ENCODE measurements at regions not wholly inside any gene's neighbourhood (a gene's known extent, or its start where the extent isn't known, plus 50 kb on each side); places are given as distances from the start of the nearest gene placed in this dataset.

DNA sequence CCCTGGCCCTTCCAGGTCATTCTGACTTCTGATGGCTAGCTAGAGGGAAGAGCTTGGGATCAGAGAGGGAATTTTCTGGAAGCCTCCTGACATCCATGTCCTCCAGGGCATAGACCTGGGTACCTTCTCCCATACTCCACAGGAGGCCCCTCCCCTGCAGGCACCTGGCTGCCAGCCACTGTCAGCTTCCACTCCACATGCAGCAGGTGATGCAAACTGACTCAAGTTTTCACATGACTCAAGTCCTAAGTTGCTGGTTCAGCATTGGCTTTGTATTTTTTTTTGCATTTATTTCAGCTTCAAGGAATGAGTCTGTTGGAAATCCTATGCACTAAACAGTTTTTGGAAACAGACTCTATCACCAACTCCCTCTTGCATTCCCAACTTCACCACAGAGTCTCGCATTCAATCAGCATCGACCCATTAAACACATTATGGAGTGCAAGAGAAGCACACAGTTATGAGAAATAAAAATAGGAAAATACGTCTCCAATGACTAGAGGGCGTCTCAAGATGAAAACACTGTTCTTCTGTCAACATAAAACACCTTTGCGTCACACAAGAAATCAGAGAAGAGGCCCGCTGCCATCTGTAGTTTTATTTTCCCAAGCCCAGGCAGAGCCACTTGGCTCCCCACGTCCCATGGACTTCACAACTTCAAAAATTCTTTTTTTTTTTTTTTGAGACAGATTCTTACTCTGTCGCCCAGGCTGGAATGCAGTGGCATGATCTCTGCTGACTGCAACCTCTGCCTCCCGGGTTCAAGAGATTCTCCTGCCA is 362.6 kb upstream of the MGMT start:
- DNase-seq = no peak

GRCh38 chr10:129105266-129105665 is 361.8 kb upstream of the MGMT start:
- DNase-seq = no peak

GRCh38 chr10:129106314-129106713 is 360.7 kb upstream of the MGMT start:
- no peak for DNase-seq

DNA sequence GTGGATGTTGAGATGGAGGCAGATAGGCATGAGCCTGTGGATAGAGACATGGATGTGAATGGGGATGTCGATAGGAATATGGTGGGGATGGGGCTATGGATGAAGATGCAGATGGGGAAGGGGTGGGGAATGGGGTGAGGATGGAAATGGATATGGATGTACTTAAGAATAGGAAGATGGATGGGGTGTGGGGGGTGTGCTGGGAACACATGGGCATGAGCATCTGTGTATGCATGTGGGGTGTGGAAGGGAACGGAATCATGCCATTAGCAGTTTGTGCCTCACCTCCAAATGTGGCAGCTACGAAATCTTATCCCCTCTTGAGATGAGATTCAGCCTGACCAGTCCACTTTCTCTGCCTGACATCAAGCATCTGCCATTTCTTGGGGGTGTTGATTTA is 359.5 kb upstream of the MGMT start:
- DNase-seq = no peak

DNA sequence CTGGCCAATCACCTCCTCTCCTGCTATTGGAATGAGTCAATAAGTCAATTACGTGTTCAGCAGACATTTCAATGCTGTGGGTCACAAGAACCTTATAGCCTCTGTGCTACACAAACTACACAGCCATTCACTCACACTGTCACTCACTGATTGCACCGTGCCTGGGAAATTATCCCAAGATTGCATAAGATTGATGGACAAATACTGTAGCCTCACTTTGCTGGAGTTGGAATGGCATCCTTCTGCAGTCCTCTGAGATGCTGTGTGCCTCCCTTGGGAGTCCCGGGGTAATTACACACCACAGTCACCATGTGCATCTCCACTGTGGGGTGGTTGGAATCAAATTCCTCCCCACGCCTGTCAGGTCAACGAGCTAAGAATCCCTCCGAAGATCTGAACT is 358.7 kb upstream of the MGMT start:
- no peak for DNase-seq

DNA sequence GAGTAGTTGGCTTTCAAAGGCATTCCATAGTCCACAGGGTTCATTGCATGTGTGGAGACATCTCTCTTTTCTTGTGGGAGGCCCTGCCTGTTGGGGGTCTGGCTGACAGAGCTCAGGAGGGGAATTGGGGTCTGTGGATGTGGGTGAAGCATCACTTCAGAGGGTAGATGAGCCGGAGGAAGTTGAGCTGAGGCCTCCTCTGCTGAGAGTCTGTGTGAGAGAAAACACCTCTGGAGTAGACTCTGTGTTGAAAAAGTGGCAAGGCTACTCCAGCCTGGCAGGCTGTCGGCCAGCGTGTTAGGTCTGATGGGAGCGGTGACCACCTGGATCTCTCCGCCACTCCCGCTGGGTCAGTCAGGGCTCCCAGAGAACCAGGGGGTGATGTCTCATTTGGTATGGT is 358.0 kb upstream of the MGMT start:
- no peak for DNase-seq

DNA sequence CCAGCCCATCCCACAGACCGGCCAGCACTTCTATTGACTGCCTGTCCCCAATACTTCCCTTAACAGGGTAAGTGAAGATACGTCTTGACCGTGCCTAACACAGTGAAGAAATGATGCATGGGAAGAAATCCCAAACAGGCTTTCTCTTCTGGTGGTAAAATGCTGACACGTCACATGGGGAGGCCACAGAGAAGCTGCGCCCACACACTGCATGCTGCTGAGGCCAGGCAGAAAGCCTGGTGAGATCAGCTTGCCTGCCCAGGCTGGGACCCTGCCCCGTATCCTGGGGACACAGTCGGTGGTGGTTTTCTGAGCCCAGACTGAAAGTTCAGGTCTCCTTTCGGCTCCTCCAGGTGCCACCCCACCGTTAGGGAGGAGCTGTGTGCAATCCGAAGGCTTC is 356.3 kb upstream of the MGMT start:
- DNase-seq = no peak

DNA sequence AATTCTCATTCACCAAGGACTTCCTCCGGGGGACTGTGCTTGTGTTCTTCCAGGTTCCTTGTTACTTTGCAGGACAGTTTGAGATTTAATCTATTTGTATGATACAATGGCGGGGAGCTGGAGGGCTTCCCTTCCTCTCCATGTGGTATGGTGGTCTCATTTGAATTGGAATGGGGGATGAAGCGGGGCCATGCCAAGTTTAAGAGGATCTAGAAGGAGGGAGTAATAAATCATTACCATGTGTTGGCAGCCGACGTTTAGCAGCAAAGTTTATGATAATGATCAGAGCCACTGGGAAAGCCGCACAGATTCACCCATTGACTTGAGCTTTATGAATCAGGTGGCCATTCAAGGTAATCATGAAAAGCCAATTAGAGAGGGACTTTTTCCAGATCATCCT is 355.1 kb upstream of the MGMT start:
- DNase-seq = no peak

- DNase-seq = no peak
Measured at GRCh38 chr10:129114588-129114987, 352.5 kb upstream of the MGMT start.

- DNase-seq = no peak
Measured at GRCh38 chr10:129116371-129116770, 350.7 kb upstream of the MGMT start.

GRCh38 chr10:129120441-129120840 is 346.6 kb upstream of the MGMT start:
- DNase-seq = no peak

- no peak for DNase-seq
Measured at GRCh38 chr10:129122846-129123245, 344.2 kb upstream of the MGMT start.

- DNase-seq = no peak
Measured at GRCh38 chr10:129123428-129123827, 343.6 kb upstream of the MGMT start.

GRCh38 chr10:129126982-129127381 is 340.1 kb upstream of the MGMT start:
- no peak for DNase-seq

DNA sequence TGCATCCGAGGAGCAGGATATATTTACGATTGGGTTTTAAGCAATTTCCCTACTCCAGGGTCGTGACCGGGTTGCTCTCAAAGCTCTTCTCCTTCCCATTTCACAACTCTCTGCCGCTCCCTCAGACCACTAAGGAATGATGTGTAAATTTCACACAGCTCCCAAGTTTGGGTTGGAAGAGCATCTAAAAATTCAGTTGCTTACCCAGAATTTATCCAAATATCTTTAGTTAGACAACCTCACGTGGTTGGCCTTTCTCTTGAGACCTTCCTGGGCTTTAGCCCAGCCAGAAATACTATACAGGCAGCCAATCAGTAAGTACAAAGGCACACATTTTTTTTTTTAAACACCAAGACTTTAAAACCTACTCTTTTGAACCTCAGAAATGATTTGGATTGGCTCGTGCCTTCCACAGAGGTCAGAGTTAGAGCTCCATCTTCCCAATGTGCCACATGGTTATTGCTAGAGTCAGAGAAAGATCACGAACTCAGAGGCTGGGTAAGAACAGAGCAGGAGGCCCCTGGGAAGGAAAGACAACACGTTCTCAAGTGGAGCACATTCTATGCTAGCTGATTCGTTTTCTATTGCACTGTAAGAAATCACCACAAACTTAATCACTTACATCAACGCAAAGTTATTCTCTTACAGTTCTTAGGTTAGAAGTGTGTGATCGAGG is 335.4 kb upstream of the MGMT start:
- DNase-seq = no peak

DNA sequence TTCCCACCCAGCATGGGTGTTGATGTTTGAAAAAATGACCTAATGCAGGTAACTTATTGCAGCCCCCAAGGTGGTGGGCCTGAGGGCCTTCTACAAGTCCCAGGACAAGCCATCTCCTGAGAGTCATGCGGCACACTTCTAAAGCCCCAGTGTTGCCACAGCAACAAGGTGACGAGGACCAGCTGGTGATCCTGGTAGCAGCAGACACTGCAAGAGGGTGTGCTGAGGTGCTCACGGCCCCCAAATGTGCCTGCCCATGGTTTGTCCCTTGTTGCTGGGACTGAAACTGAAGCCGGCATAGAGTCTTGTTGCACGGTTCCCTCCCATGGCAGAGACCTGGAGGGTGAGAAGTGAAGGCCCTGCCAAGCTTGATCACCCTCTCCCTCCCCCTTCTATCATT is 333.2 kb upstream of the MGMT start:
- no peak for DNase-seq

DNA sequence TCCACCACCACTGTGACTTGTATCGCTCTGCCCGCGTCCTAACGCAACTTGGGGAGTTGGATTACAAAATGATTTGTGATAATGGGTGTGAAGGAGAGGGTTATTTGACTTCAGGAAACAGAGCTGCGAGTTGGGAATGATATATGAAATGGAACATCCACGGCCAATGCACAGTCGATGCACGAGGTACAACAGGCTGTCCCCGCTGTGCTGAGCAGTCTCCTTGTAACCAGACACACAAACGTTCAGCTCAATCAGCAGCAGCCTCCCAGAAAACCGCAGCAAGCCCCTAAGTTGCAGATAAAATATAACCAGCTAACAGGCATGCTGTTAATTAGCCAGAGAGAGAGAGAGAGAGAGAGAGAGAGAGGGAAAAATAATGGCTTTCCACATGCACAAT is 332.7 kb upstream of the MGMT start:
- DNase-seq = no peak

DNA sequence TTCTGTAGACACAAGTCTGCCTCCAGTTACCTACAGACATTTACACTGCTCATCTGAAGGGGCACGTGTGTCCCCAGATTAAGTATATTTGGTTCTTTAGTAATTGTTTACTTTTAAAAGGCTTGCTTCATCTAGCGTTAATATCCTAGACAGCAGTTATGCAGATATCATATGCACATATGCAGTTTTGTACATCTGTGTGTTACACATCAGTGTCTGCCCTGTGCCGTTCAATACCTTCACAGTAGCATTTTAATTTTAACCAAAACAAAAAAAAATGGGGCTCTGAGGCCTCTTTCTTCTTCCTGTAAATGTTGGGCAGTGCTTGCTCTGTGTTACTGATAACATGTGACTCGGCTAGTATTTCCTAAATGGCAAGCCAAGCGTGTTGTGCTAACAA is 331.4 kb upstream of the MGMT start:
- DNase-seq = no peak

GRCh38 chr10:129136074-129136473 is 331.0 kb upstream of the MGMT start:
- DNase-seq = no peak

- no peak for DNase-seq
Measured at GRCh38 chr10:129136951-129137350, 330.1 kb upstream of the MGMT start.

DNA sequence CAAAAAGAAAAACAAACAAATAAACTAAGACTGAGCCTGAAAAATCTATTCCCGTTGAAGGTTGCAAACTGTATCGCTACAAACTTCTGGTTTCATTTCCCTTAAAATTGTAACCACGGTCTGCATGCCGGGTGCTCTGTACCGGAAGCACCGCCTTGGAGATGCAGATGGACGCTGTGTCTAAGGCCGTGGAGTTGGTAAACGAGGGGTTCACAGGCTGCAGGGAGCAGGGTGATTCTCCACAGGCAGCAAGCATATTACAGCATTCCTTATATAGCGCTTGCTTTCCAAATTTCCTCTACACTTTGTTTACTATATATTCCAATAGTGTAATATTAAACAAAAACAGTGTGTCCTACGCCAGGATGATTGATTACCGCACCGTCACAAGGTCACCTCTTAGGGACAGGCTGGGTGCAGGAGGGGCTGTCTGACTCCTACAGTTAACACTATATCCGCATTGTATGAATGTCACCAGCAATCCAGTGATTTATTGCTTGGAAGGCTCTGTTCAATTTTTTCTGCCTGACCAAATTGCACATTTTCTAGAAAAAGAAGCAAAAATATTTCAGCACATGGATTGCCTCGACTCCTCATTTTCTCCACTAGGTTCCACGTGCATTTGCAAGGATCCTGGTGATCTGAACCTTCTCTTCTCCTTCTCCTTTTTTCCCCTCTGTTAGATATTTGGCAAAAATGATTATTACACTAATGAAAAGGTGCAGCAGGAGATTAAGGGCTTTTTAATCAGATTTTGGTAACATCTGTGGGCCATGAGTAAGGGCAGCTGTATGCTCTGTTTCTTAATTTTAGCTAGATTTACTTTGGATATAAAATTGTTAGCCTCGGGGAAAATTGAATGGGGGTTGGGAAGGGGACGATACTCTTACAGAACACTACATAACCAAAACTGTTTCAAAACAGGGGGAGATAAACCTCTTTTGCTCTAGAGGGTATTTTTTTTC is 325.8 kb upstream of the MGMT start:
- no peak for DNase-seq

DNA sequence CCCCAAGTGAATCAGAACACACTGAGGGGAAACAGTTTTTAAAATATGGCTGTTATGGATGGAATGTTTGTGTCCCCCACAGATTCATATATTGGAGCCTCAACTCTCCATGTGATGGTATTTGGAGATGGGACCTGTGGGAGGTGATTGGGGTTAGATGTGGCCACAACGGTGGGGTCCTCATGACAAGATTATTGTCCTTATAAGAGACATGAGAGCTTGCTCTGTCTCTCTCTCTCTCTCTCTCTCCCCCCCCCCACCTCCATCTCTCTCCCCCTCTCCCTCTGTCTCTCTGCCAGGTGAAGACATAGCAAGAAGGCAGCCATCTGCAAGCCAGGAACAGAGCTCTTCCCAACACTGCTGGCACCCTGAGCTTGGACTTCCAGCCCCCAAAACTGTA is 315.8 kb upstream of the MGMT start:
- no peak for DNase-seq

- no peak for DNase-seq
Measured at GRCh38 chr10:129156406-129156805, 310.6 kb upstream of the MGMT start.

DNA sequence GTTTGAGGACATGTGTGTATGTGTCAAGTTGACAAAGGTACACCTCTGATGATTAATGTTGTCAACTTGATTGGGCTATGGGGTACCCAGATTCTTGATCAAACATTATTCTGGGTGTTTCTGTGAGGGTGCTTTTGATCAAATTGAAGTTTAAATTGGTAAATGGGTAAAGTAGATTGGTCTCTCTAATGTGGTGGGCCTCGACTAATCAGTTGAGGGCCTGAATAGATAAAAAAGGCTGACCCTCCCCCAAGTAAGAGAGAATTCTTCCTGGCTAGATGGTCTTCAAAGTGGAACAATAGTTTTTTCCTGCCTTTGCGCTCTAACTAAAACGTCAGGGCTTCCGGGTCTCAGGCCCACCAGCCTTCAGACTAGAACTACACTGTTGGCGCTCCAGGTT is 309.9 kb upstream of the MGMT start:
- DNase-seq = no peak
